ENCODE measurements at regions not wholly inside any gene's neighbourhood (a gene's known extent, or its start where the extent isn't known, plus 50 kb on each side); places are given as distances from the start of the nearest gene placed in this dataset.

DNA sequence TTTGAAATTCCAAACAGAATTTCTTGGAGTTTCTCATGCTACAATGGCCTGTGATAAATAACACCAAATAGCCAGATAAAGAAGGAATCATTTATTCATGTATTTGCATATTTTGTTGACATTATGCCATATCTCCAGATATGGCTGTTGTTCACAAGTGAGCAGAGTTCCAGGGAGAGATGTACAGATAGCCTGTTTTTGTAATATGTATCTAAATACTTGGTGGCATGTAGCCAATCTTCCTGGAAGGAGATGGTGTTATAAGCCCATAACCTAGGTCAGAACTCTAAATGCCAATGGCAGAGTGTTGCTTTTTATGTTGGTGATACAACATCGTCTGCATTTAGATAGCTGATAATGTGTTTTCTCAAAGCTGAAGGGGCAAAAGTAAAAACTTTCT is 292.2 kb downstream of the FBXO8 start:
- TF ChIP-seq, protein P1, sequence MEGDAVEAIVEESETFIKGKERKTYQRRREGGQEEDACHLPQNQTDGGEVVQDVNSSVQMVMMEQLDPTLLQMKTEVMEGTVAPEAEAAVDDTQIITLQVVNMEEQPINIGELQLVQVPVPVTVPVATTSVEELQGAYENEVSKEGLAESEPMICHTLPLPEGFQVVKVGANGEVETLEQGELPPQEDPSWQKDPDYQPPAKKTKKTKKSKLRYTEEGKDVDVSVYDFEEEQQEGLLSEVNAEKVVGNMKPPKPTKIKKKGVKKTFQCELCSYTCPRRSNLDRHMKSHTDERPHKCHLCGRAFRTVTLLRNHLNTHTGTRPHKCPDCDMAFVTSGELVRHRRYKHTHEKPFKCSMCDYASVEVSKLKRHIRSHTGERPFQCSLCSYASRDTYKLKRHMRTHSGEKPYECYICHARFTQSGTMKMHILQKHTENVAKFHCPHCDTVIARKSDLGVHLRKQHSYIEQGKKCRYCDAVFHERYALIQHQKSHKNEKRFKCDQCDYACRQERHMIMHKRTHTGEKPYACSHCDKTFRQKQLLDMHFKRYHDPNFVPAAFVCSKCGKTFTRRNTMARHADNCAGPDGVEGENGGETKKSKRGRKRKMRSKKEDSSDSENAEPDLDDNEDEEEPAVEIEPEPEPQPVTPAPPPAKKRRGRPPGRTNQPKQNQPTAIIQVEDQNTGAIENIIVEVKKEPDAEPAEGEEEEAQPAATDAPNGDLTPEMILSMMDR (conservative IDR thresholded peaks at IDR 0.05; ENCODE audit: low read depth, low read length), result no peak
- no peak for TF ChIP-seq EZH2 (IDR thresholded peaks at IDR 0.05; ENCODE audit: low read length, unreplicated experiment)
- TF ChIP-seq EZH2phosphoT487 (IDR thresholded peaks at IDR 0.05; ENCODE audit: borderline replicate concordance, low read length), result no peak

Measured in PC-3 (cell line).